Activated CD4-positive, alpha-beta T cell treated with anti-CD3 and anti-CD28 coated beads for 24 hours (primary cell): ENCODE measurements at regions not wholly inside any gene's neighbourhood (a gene's known extent, or its start where the extent isn't known, plus 50 kb on each side); places are given as distances from the start of the nearest gene placed in this dataset.
"Not testable (repeated sequence)": the region's sequence is repeated elsewhere in the genome, so short reads cannot be mapped to it uniquely, and the experiment has no call there.

Source experiments
- DNase-seq, 2 donors: peaks; one replicate each; pipeline ENCODE4 v3.0.0-alpha.2; 2020; ENCODE audit warnings: low read depth in 2 of 2

DNA sequence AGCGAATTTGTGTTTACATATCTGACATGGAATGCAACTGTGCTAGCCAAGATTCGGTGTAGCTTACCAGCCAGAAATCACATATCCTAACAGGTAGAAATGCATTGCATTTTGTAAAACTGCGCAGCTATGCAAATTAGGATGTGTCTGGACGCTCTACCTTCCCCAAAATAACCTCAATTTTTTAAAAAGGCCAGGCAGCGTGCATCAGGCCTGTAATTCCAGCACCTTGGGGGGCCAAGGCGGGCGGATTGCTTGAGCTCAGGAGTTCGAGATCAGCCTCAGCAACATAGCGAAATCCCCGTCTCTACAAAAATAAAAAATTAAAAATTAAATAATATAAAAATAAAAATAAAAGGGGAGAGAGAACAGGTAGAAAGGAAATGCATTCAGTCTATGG is 305.0 kb downstream of the TYW1 start:
- no peak for DNase-seq

DNA sequence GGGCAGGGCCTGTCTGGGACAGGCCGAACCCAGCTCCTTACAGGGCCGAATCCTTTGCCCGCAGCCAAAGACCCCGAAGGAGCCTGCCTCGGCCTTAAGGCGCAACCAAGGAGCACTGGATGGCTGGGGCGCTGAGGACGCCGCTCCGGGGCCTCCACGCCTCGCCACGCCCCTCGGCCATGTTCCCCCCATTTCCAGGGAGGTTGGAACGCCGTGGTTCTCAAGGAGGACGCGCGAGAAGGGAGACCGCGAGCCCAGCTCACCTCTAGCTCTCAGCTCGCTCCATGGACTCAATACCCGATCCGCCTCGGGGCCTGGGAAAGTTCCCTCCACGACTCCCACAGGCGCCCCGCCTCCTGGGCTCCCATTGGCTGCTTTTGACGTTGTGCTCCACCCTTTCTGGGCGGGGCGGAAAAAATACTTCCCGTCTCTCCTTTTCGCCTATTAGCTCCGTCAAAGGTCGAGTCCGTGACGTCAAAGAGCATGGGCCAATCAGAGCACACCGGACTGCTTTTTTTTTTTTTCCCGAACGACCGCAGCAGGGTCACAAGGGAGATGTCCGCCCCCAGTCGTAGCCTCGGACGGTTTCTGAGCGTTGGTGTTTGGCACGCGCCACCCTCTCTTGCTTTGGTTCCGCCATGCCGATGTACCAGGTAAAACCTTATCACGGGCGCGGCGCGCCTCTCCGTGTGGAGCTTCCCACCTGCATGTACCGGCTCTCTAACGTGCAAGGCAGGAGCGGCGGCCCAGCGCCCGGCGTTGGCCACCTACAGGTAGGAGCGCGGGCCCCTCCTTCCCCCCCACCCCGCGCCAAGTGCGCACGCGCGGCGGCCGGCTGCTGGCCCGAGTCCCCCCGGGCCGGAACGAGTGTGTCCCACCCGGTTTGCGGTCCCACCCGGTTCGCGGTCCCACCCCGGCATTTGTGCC is 305.7 kb downstream of the TYW1 start:
- peak; percentile 94 to 96 for DNase-seq

DNA sequence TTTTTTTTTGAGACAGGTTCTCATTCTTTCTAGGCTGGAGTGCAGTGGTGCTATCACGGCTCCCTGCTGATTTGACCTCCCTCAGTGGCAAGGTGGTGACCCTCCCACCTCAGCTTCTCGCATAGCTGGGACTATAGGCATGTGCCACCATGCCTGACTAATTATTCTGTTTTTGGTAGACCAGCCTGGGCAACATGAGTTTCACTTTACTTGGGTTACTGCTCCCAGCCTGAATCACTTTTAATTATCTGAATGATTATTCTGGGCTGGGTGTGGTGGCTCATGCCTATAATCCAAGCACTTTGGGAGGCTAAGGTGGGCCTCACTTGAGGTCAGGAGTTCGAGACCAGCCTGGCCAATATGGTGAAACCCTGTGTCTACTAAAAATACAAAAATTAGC is 308.2 kb downstream of the TYW1 start:
- not testable (repeated sequence) for DNase-seq

DNA sequence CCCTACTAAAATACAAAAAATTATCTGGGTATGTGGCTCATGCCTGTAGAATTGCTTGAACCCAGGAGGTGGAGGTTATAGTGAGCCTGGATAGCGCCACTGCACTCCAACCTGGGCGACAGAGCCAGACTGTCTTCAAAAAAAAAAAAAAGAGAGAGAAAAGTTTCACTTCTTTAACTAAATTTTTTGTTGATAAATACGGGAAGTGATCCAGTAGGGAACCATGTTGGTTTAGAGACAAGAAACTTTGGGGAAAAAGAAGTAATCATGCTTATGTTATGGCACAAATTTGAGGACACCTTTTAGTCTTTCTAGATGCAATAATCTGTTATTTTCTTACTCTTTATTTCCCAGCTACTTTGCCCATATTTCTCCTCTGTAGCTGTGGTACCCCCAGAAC is 309.7 kb downstream of the TYW1 start:
- no peak for DNase-seq

DNA sequence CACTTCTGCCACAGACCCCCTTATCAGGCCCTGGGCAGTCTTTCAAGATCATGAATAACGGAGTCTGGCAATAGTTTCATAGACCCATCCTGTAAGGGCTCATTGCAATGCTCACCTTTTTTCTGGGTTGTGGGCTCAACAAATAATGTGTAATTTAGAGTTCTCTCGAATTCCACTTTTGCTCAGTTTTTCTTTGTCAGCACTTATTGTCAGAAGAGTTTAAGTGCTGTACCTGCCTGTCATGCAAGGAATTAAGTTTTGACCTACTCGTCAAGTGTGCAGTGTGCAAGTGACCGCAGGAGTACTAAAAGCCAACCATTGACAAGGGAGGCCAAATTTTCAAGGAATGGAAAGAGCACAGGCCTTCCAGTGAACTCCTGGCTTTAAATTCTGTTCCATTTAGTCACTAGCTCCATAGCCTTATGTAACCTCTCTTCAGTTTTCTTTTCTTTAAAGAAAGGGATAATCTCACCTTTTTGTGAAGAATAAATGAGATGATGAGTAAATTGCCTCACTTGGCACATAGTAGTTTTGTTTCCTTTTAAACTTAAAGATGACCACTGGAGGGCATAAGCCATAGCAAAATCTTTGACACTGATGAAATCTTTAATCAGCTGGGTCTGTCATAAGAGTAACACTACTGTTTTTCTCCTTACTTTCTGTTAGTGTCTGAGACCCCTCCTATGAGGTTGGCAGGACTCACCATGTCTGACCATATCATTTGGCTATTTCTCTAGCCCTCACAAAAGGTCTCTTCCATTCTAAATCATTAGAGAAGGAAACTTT is 313.3 kb downstream of the TYW1 start:
- DNase-seq: no peak

DNA sequence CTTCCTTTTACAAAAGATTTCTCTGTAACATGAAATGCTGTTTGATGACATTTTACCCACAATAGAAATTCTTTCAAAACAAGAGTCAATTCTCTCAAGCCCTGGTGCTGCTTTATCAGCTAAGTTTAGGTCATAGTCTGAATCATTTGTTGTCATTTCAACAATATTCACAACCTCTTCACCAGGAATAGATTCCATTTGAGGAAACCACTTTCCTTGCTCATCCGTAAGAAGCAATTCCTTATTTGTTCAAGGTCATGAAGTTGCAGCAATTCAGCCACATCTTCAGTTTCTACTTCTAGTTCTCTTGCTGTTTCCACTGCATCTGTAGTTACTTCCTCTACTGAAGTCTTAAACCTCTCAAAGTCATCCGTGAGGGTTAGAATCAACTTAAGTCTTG is 315.3 kb downstream of the TYW1 start:
- no peak for DNase-seq

DNA sequence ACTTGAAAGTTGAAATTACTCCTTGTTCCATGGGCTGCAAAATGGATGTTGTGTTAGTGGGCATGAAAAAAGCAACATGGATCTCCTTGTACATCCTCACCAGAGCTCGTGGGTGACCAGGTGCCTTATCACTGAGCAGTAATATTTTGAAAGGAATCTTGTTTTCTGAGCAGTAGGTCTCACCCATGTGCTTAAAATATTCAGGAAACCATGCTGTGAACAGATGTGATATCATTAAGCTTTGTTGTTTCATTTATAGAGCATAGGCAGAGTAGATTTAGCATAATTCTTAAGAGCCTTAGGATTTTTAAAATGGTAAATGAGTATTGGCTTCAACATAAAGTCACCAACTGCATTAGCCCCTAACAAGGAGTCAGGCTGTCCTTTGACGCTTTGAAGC is 316.6 kb downstream of the TYW1 start:
- DNase-seq: no peak

DNA sequence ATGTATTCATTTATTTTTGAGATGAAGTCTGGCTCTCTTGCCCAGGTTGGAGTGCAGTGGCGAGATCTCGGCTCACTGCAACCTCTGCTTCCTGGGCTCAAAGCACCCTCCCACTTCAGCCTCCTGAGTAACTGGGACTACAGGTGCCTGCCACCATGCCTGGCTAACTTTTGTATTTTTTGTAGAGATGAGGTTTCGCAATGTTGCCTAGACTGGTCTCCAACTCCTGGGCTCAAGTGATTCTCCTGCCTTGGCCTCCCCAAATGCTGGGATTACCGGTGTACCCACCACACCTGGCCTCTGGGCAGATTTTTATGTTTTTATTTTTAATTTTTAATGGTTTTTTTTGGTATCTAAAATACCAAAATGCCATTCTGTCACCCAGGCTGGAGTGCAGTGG is 320.3 kb downstream of the TYW1 start:
- not testable (repeated sequence) for DNase-seq

DNA sequence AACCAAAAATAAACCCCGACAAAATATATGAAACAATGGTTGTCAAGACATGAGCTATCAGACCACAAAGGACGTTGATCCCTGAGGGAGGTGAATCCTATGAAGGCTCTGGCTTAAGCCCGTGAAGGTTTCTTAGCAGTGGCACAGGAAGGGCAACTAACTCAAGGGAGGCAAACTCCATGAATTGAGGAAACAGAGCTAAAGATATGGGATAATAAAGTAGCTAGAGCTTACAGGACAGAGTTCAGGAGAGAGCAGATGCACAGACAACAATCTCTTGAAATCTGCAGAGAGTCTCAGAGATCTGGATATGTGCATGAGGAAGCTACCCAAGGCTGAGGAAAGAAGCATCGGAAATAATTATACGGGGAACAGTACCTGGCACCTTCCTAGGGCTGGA is 331.6 kb downstream of the TYW1 start:
- not testable (repeated sequence) for DNase-seq

DNA sequence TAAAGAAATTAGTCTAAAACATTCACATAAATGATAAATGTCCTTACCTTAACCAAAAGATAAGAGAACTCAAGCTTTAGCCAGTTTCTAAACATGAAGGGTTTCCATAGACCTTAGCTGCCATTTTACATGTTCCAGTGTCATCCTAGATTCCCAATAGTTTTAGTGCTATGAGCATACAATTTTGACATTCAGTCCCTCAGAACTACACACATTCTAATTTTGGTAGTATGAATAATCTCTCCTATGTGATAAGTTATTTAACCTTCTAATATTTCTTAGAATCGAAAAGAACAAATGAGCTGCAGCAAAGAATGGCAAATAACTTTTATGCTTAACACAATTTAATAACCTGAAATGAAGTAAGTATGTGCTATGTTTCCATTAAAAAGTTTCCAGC is 338.5 kb downstream of the TYW1 start:
- not testable (repeated sequence) for DNase-seq

DNA sequence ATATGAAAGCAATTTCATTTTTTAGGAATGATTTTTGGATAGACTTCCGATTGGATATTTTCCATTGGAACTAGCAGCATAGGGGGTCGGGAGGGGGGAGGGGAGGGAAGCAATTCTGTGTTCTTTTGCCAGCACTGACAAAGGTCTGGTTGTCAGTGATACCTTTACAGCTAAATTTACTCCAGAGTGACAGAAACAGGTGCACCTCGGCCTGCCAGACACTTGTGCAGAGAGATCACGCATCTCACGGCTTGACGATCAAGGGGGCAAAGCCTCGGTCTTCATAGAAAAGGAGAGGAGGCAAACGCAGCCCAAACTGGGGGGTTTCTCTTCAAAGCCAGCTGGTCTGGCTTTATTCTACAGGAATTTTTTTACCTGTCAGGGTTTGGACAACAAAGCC is 339.0 kb downstream of the TYW1 start:
- DNase-seq: not testable (repeated sequence)

DNA sequence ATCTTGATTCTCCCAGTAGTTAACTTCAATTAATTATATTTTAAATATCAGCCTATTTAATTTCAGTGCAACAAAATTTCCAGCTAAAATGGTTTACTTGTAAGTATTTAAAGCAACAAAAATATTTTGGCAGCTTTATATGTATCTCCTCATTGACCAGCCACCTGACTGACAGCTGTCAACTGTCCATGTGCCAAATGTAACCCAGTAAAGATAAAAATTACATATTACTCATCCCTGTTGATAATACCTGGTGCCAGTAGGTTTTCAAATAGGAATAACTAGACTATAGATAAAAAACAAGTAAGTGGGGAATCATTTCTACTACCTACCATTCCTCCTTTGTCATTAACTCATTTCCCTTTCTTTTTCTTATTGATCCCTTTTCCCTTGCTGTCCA is 341.9 kb downstream of the TYW1 start:
- not testable (repeated sequence) for DNase-seq

DNA sequence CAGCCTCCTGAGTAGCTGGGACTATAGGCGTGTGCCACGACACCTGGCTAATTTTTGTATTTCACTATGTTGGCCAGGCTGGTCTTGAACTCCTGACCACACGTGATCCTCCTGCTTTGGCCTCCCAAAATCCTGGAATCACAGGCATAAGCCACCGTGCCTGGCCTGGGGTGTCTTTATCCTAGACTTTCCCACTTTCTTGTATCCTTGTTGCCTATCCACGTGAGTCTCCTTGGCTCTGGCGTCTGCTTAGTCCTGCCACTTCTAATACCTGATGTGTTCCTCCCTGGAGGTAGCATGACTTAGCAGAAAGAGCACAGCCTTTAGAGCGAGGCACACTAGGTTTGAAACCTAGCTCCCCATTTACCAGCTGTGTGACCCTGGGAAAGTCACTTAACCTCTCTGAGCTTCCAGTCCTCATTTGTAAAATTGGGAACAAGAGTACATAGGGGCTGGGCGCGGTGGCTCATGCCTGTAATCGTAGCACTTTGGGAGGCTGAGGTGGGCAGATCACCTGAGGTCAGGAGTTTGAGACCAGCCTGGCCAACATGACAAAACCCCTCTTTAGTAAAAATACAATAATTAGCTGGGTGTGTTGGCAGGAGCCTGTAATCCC is 344.6 kb downstream of the TYW1 start:
- DNase-seq: no peak

DNA sequence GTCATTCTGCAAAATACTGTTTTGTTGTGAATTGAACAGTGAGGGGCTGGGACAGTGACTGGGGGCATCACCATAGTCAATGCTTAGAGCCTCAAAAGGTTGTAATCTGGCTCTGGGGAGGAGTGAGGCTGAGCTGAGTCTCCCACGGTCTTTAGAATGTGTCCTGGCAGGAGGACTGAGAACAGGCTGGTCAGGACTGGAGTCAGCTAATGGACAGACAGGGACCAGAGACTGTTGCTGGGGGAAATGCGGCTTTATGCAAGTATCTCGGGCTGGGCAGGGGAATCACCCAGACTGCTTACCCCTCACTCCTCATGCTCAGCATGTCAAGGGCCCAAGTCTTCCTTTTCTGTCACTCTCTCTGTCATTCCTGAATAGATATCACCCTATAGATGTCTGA is 346.5 kb downstream of the TYW1 start:
- DNase-seq: no peak

DNA sequence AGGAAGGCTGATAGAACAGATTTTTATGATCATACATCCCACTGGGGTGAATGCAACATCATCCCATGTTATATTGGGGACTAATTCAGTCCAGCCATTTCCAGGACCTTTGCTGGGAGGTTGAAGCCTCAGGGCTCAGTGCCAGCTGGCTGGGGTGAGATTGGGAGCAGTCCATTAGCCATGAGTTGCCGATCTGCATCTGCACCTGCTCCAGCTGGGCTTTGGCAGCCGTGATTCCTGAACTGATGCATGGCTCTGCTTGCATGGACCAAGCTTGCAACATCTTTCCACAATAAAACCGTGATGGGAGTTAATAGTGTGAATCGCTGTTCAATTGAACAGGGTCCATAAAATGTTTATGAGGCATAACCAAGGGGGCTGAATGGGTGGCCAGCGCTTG is 346.9 kb downstream of the TYW1 start:
- DNase-seq: no peak

DNA sequence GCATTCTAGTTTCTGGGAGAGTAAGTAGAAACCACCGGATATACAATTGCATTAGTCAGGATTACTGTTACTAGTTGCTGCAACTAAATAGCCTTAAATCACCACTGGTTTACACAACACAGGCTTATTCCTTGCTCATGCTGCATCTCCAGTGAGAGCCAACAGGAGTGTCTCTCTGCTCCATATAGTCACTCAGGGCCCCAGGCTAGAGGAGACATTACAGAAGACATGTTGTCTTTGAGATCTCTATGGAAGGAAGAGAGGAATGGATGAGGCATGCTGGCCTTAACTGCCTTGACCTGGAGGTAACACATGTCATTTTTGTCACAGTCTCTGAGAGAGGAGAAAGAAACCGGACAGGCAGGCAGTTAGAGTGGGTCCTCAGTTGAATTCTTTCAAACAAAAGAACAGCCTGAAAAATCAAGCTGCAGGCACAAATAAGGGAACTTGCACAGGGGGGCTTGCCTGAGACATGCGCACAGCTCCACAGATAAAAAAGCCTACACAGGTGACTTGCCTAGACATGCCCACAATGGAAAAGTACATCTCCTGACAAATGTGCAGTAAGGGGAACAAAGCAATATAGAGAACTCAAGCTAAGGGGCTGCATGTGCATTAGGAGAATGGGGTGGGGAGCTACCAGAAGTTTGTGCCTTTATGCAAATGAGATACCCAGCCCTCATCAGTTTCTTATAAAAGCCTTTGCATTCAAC is 348.0 kb downstream of the TYW1 start:
- no peak for DNase-seq

DNA sequence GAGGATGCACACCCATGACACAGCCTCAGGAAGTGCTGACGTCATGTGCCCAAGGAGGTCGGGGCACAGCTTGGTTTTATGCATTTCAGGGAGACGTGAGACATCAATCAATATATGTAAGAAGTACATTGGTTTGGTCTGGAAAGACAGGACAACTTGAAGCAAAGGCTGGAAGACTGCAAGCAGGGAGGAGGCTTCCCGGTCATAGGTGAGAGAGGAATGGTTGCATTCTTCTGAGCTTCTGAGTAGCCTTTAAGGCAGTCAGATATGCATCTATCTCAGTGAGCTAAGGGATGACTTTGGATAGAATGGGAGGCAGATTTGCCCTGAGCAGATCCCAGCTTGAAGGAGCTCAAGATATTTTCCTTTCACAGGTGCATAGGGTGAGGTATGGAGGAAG is 349.5 kb downstream of the TYW1 start:
- no peak for DNase-seq

DNA sequence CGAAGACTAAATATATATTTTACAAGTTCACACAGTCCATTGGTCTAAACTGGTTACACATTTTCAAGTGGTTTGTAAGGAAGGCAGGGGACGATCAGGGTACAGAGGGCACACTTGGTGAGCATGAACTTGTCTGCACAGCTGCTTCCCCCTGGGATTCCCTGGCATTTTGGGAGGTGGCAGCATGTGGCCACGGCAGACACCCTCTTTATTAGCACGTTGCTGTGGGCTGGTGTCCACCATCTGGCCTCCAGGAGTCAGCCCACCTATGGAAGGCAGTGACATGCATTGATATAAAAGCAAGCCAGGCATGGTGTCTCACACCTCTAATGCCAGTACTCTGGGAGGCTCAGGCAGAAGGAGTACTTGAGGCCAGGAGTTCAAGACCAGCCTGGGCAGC is 350.2 kb downstream of the TYW1 start:
- DNase-seq: no peak

DNA sequence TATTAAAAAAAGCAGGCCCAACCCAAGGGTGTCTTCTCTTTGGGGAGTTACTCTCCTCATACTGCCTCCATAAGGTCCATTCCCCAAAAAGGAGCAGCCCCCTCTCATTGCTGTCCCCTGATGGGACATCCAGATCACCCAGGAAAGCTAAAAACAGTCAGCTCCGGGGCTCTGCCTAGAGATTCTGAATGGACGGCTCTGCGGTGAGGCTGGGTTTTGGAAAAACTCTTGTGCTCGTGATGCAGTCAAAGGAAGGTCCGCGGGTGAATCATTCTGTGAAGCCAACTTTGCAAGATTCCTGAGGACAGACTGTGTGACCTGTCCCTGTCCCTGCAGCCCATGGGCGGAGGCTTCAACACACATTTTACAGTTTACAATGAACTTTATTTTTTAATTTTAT is 351.5 kb downstream of the TYW1 start:
- DNase-seq: no peak

DNA sequence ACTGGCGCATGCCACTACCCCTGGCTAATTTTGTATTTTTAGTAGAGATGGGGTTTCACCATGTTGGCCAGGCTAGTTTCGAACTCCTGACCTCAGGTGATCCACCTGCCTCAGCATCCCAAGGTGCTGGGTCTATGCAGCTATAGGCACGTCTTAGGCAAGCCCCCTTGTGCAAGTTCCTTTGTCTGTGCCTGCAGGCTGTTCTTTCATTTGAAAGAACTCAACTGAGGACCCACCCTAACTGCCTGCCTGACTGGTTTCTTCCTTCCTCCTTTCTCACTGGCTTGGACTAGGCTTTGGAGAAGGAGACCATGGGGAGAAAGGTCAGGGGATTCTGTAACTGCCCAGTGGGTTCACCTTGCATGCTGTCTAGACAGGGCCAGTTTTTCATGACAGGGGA is 361.0 kb downstream of the TYW1 start:
- DNase-seq: not testable (repeated sequence)

DNA sequence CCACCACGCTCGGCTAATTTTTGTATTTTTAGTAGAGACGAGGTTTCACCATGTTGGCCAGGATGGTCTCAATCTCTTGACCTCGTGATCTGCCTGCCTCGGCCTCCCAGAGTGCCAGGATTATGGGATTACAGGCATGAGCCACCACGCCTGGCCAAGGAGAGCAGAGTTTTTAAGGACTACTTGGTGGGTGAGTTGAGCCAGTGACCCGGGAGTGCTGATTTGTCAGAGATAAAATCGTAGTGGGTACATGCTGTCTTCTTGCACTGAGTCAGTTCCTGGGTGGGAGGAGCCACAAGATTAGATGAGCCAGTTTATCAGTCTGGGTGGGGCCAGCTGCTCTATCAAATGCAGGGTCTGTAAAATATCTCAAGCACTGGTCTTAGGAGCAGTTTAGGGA is 361.7 kb downstream of the TYW1 start:
- not testable (repeated sequence) for DNase-seq

DNA sequence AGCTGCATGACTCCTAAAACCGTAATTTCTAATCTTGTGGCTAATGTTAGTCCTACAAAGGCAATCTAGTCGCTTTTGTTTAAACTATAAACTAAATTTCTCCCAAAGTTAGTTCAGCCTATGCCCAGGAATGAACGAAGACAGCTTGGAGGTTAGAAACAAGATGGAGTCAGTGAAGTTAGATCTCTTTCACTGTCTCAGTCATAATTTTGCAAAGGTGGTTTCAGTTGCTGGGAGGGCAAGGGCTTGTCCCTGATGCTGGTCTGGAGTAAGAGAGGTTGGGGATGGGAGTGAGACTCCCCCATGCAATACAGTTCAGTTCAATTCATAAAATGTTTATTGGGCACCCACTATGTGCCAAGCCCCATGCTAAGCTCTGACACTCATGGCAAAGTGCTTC is 362.1 kb downstream of the TYW1 start:
- DNase-seq: not testable (repeated sequence)
